ENCODE measurements at regions not wholly inside any gene's neighbourhood (a gene's known extent, or its start where the extent isn't known, plus 50 kb on each side); places are given as distances from the start of the nearest gene placed in this dataset.

DNA sequence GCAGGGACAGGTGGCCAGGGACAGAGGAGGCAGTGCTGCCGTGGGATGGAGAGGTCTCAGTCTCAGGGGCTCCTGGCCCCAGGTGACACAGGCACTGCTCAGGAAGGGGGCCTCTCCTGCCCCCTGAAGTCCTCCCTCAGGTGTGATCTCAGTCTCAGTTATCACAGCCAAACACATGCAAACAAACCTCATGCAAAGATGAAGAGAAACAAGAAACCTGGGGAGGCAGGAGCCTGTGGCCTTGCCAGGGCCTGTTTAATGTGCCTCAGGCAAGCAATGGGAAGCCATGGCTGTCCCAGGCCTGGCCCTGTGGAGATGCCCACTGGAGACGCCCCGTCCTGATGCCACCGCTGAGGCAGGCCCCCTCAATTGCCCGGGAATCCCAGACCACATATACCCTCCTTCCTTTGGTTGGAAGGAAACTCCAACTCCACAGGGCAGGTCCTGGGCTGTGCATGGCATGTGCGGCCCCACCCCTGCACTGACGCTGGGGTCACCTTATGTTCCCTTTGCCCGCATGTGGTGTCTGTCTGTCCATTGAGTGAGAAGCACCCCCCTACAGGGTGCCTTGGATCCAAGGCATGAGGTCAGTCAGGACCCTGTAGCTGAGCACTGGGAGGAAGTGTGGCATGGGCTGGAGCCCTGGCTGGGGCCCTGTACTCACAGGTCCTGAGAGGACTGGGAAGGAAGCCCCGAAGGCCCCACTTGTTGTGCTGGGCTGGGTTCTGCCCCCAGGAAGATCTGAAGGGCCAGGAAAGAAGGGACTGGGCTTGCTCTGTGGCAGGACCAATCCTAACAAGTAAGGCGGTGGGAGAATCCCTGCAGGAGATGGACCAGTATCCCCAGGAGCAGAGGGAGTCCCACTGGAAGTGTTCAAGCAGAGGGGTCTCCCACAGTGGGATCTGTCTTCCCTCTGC, 68.8 kb upstream of the RAB6C start:
- Histone ChIP-seq H3K4me1 (ENCODE audit: insufficient read depth, low read length) (no peaks in the 10 kb centered on the region), H3K4me3 (replicated peaks in 1 of 3; ENCODE audit: insufficient read depth in 1 of 3, low read depth in 2 of 3, low read length in 3 of 3) (no peak overlapping the region), H2AFZ (ENCODE audit: low read length) (no peak overlapping the region), H3K27me3 (ENCODE audit: control insufficient read depth in 1 of 2, insufficient read depth in 2 of 2, low read length in 2 of 2) (peaks cover 8 to 90% of the 10 kb centered on the region in 2 experiments; a peak in 4 of 5 replicates), H4K20me1 (ENCODE audit: insufficient read depth, low read length) (no peaks in the 10 kb centered on the region), H3K27ac (ENCODE audit: extremely low read length, insufficient read depth, low read length) (no peak overlapping the region), H3K4me2 (ENCODE audit: low read depth, low read length) (no peak overlapping the region), H3K9me3 (ENCODE audit: low read length) (no peaks in the 10 kb centered on the region), H3K79me2 (ENCODE audit: insufficient read depth, low read length) (no peaks in the 10 kb centered on the region), H3K36me3 (replicated peaks in 1 of 2; ENCODE audit: control insufficient read depth in 1 of 2, insufficient read depth in 2 of 2, low read length in 2 of 2) (no peaks in the 10 kb centered on the region), H3K9ac (ENCODE audit: insufficient read depth, low read depth, low read length) (no peak overlapping the region)
- CTCF ChIA-PET (ENCODE audit: low intra/inter-chr PET ratio, low total read pairs): no interaction called here
- WGBS (ENCODE audit: low lambda C conversion rate): 2% methylated on average over 9 of the region's 10 CpGs
- intact Hi-C loops (cut with micrococcal nuclease; ENCODE audit: unreplicated experiment) (no loop called here), in situ Hi-C loops (cut with HindIII; ENCODE audit: extremely low pct_ligation_motif_present, low pct_unique_long_range_greater_than_20kb) (no loop called here)
- DNase-seq (ENCODE audit: low spot score) (no peak), FAIRE-seq (no peak), ATAC-seq (no peak)
- POLR2A ChIA-PET: no interaction called here
- TF ChIP-seq ZNF878 (CRISPR knock-in tag; IDR thresholded peaks at IDR 0.05) (no peak), STAT5B (CRISPR knock-in tag; IDR thresholded peaks at IDR 0.05) (no peak), ZIK1 (CRISPR knock-in tag; IDR thresholded peaks at IDR 0.05; ENCODE audit: borderline replicate concordance, low read depth) (no peak), SCMH1 (CRISPR knock-in tag; IDR thresholded peaks at IDR 0.05; ENCODE audit: borderline replicate concordance) (no peak), KDM5A (IDR thresholded peaks at IDR 0.05; ENCODE audit: borderline replicate concordance, low read length) (no peak), ZNF564 (CRISPR knock-in tag; IDR thresholded peaks at IDR 0.05) (no peak)
- TF ChIP-seq, protein P1, sequence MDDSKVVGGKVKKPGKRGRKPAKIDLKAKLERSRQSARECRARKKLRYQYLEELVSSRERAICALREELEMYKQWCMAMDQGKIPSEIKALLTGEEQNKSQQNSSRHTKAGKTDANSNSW (CRISPR knock-in tag; IDR thresholded peaks at IDR 0.05; ENCODE audit: borderline replicate concordance): no peak
- BruUV-seq (replicated peaks): no TSS peak
